HG02970 (cell line): ENCODE measurements at regions not wholly inside any gene's neighbourhood (a gene's known extent, or its start where the extent isn't known, plus 50 kb on each side); places are given as distances from the start of the nearest gene placed in this dataset.
"Not testable (repeated sequence)": the region's sequence is repeated elsewhere in the genome, so short reads cannot be mapped to it uniquely, and the experiment has no call there.

Experiments
- ATAC-seq: cut with Tn5 transposase; IDR thresholded peaks from one replicate; pipeline ENCODE4 v1.9.1; 2021; ENCODE audit warnings: mild to moderate bottlenecking, moderate library complexity, moderate number of reproducible peaks; ENCODE audit not compliant: unreplicated experiment, low FRiP score

DNA sequence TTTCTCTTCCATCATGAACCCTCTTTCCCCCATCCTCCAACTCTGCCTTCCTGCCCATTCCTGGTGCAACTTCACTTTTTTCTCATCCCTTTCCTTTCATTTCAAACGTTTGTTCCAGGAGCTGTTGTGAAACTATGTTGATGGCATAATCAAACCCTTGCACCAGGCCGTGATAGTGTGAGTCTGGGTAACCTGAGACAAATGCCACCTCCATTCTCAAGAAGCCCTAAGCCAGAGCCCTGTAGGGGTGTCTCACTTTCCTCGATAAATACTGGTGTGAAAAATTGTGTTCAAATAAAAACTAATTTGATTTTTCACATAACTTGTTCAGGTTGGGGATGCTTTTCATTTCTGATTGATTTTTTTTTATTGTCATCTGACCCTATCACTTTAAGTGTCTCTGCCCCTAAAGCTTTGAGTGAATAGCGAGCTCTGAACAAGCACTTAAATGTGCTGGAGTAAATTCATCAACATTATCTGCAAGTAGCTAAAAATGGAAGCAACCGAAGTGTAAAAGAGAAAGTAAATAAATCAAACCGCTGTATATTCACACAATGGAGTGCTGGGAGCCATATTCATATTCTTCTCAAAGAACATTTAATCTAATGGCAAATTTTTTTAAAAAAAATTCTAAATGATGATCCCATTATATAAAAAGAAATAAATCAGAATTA lies 303.1 kb upstream of the CDYL start:
- ATAC-seq, result no peak

DNA sequence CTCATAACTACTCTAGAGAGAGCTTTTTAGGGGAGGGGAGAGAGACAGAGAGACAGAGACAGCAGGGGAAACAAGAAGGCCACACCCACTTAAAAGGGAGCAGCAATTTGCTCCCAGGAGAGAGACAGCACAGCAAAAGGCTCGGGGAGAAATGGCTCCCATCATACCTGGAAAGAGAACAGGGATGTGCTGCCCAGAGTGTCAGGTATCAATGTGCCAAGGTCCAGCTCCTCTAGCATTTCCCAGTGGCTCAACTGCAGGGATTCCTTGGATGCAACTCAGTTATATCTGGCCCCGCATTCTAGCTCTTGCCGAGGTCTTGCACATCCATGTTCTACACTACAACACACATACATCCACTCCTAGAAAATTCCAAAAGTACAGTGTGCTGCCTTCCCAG lies 304.0 kb upstream of the CDYL start:
- ATAC-seq, result no peak

DNA sequence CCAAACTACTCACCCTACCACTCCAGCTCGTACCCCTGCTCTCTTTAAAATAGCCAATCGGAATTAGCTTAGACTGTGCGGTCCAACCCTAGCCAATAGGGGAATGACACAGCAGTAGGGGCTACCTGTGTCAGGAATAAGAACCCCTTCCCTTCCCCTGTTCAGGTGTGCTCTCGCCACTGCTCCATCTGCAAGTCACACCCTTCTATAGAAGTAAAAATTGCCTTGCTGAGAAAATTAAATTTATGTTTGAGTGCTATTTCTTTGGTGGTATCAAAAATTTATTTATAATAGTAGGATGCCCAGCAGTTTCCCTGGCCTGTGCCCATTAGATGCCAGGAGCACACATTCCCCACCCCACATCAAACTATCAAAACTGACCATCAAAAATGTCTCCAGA lies 304.7 kb upstream of the CDYL start:
- not testable (repeated sequence) for ATAC-seq

DNA sequence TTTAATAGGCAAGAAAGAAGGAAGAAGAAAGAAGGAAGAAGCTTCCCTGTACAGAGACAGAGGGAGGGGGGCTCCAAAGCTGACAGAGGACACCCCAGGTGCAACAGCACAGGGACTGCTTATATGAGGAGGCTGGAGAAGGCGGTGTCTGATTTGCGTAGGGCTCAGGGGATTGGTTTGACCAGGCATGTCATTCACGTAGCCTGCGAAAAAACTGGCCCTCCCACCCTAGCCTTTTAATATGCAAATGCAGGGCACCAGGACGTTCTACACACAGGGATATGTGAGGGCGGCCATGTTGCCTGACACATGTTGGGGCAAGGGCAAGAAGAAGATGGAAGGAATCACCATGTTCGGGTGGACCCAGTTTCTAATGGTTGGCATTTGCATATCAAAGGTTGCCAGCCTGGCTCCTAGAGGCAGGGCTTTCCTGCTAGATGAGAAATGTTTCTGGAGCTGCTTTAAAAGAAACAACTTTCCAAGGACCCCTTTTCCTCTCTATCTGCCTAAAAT lies 305.4 kb upstream of the CDYL start:
- ATAC-seq, result no peak

GRCh38 chr6:4466769-4467480 lies 309.3 kb upstream of the CDYL start:
- no peak for ATAC-seq

DNA sequence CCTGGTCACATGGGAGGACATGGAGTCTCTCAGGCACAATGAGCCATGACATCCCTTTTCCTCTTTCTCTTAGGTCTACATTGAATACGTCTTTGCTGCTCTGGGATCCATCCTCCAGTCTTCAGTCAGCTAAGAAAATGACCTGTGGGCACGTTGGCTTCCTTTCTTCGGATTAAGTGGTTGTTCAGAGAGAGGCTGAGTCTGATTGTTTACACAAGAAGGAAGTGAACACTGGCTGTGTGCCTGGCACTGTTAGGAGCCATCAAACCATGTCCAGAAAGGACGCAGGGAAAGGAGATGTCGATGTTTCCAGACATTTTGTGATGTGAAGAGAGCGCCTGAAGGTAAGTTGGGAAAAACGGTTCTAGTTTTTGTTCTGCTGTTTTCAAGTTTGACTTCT lies 309.9 kb upstream of the CDYL start:
- ATAC-seq, result no peak

GRCh38 chr6:4464638-4465037 lies 311.6 kb upstream of the CDYL start:
- no peak for ATAC-seq

DNA sequence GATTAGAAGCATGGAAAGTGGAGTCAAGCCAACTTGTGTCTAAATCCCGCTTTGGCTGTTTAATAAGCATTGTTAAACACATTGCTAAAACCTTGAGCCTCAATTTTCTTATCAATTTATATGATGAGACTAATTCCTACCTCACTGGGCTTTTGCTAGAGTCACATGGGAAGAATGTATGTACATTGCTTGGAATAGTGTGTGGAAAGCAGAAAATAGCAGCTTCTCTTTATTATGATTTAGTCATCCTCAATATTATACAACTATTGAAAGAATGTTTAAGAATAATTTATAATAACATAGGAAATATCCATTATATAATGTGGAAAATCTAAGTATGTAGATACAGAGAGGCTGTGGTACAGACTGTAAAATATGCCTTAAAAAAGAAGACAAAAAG lies 313.0 kb upstream of the CDYL start:
- no peak for ATAC-seq

DNA sequence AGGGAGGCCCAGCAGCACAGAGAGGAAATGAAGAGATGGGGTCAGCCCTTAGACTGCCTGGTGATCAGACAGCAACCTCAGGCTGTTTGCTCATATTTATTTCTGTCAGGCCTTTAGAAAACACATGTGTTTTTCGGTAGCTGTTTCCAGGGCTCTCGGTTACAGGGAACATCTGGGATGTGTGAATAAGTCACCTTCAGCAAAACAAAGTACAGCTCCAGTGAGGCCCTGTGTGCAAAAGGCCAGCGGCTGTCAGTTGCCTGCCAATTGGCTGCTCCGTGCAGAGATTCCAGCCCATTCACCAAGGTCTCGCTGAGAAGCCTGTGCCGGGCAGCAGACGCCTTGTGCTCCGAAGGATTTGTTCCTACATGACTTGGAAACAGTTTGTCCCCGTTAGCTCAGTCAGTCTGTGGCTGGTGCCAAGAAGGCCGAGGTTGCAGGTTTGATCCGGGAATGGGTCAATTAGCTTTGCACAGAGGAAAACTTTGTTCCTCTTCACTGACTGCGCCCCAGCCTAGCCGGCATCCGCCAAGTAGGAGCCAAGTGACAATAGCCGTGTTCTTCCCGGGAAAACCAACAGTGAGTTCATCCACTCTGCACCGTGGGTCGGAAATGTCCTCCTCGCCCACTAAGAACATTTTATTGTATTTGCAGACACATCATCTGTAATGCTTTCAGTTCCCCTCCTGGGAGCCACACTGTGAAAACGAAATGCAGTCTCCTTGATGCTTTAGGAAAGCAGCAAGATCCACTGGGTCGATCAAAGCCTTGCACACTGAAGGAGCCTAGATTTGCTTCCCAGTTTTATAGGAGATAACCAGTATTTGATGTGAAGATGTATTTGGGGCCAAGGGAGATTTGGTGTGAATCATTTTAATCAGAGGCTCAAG lies 315.4 kb upstream of the CDYL start:
- ATAC-seq, result no peak

DNA sequence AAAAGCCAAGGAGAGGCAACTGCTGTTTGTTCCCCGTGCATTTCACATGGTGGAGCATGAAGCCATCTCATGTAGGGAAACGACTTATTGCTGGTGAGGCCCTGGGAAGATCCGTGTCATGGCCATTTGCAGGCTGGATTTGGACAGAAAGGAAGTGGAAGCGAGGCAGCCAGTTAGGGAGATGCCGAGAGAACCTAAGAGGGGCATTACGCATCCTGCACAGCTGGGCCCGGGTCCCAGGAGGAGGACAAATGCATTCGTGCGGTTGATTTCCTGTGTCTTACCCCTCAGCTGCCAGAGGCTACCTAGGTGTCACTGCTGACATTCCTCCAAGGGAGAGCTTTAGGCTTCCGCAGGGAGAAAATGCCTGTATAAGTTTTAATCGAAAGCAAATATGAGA lies 316.2 kb upstream of the CDYL start:
- ATAC-seq, result no peak

DNA sequence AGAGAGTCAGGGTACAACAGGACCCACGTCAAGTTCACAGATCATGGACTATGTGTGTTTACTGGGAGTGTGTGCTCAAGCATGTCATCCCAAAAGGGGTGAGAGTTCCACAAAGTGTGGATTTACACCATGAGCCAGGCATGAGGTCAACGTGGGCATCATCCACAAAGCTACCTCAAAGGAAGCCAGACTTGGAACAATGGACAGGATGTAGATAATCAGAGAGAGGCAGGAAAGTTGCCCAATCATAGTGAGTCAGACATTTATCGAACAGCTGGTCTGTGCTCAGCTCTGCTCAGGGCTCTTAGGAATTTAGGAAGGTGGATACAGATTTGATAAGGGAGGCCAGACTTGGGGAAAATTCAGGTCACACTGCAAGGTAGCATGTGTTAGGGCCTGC lies 317.2 kb upstream of the CDYL start:
- ATAC-seq, result no peak

- no peak for ATAC-seq
Measured at GRCh38 chr6:4451718-4452117, 316.3 kb upstream of the ECI2 start.

DNA sequence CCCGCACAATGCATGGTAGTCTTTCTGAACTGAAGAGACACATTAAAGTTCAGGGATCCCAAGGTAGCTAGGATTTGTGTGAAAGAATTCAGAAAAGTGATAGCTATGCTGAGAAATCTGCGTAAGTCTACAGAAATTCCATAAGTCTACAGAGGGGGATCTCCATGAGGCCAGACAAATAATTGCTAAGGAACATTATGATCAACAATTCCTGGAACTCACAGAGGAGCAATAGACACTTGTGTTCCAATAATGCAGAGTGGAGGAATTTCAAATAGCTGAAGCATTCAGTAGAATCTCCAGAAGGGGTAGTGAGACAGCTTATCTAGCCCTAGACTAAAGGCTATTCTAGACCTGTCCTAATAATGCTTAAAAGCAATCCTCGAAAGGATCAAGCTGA lies 315.7 kb upstream of the ECI2 start:
- ATAC-seq, result no peak

DNA sequence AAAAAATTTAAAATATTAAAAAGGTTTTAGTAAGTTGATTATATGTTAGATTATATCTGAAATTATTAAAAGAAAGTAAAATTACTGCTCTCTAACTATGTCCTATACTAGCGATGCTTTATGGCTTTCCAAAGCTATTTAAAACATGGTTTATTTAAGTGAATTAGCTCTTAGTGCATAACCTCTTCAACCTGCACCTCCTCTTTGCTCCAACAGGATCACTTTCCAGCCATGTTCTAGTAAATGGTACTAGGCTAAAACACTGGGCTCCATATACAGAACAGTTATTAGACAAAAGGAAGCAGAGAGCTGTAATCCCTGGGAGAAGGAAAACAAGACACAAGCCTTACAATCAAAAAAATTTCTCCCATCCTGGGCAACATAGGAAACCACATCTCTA lies 314.9 kb upstream of the ECI2 start:
- no peak for ATAC-seq

GRCh38 chr6:4449409-4449808 lies 314.0 kb upstream of the ECI2 start:
- no peak for ATAC-seq

GRCh38 chr6:4448841-4449240 lies 313.5 kb upstream of the ECI2 start:
- no peak for ATAC-seq

- ATAC-seq, result no peak
Measured at GRCh38 chr6:4447639-4448330, 312.4 kb upstream of the ECI2 start.

DNA sequence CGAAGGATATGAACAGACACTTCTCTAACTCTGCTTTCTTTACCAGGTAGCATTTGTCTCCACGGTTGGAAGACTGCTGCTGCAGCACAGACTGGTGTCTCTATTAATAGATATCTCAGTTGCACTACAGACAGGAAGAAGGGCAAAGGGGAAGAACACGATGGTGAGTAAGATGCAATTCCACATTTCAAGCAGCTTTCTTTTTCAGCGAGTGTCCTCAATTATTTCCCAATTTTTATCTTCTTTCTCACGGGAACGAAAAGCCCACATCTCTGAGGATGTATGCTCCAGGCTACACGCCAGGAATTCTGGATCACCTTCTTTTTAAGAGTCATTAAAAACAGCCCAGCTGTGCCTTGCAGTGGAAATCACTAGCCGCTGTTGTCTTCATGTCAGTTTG lies 311.6 kb upstream of the ECI2 start:
- no peak for ATAC-seq

DNA sequence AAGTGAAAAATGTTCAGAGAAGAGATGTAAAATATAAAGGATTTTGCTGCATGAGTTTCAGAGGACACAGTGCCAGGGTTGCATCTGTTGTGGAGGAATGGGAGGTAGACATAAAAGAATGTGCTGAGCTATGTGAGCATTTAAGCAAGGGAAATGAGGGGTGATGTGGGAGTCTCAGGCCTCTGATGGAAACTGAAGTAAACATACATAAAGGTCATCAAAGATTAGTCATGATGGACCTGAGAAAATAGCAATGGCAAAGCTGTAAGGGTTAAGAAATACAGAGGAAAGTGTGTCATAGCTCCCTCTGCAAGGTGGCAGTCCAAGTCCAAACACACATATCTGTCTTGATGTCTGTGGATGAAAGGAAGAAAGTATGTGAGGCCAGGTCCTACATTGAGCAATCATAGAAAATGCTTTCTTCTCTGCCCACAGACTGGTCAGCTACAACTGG lies 306.6 kb upstream of the ECI2 start:
- no peak for ATAC-seq

- ATAC-seq, result no peak
Measured at GRCh38 chr6:4439159-4439558, 303.8 kb upstream of the ECI2 start.

GRCh38 chr6:4437342-4437741 lies 302.0 kb upstream of the ECI2 start:
- no peak for ATAC-seq
